HG03442 (cell line): ENCODE measurements at regions not wholly inside any gene's neighbourhood (a gene's known extent, or its start where the extent isn't known, plus 50 kb on each side); places are given as distances from the start of the nearest gene placed in this dataset.
"Not testable (repeated sequence)": the region's sequence is repeated elsewhere in the genome, so short reads cannot be mapped to it uniquely, and the experiment has no call there.

Source experiments
- ATAC-seq: cut with Tn5 transposase; IDR thresholded peaks from one replicate; pipeline ENCODE4 v1.9.1; 2021; ENCODE audit warnings: mild to moderate bottlenecking, moderate library complexity; ENCODE audit not compliant: unreplicated experiment

- ATAC-seq = not testable (repeated sequence)
Observed at GRCh38 chr4:9505341-9505740, 61.1 kb downstream of the DEFB131A start.

- not testable (repeated sequence) for ATAC-seq
Observed at GRCh38 chr4:9506672-9507071, 62.5 kb downstream of the DEFB131A start.

- ATAC-seq = not testable (repeated sequence)
Observed at GRCh38 chr4:9512941-9513340, 68.7 kb downstream of the DEFB131A start.

- not testable (repeated sequence) for ATAC-seq
Observed at GRCh38 chr4:9519631-9520030, 75.4 kb downstream of the DEFB131A start.

- ATAC-seq = not testable (repeated sequence)
Observed at GRCh38 chr4:9522903-9523302, 78.7 kb downstream of the DEFB131A start.

DNA sequence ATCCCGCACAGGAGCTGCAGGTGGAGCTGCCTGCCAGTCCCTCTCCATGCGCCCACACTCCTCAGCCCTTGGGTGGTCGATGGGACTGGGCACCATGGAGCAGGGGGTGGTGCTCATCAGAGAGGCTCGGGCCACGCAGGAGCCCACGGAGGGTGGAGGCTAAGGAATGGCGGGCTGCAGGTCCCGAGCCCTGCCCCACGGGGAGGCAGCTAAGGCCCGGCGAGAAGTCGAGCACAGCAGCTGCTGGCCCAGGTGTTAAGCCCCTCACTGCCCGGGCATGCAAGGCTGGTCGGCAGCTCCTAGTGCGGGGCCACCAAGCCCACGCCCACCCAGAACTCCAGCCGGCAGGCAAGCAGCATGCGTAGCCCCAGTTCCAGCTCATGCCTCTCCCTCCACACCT, 80.2 kb downstream of the DEFB131A start:
- not testable (repeated sequence) for ATAC-seq

- not testable (repeated sequence) for ATAC-seq
Observed at GRCh38 chr4:9532134-9532862, 88.1 kb downstream of the DEFB131A start.

GRCh38 chr4:9532863-9533192, 88.6 kb downstream of the DEFB131A start:
- ATAC-seq = not testable (repeated sequence)

- ATAC-seq = not testable (repeated sequence)
Observed at GRCh38 chr4:9537101-9537500, 92.9 kb downstream of the DEFB131A start.

DNA sequence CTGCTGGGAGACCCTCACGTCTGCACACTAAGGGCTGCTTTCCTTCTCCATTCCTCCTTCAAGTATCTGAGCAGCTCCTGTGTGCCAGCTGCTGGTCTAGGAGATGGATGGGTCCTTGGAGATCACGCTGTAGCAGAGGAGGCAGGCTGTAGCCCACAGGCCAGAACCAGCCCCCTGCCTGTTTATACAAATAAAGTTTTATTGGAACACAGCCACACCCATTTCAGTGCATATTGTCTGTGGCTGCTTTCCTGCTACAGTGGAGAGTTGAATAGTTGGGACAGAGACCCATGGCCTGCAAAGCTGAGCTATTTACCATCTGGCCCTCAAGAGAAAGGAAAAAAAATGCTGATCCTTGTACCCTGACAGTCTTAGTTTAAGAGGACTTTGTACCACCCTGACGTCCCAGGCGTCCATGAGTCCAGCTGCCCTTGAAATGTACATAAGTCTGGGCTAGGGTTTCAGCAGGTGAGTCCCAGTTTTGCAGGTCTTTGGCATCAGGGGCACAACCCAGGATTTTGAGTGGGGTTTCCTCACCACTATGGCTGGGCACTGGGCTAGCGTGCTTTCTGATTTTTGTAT, 95.8 kb downstream of the DEFB131A start:
- not testable (repeated sequence) for ATAC-seq

DNA sequence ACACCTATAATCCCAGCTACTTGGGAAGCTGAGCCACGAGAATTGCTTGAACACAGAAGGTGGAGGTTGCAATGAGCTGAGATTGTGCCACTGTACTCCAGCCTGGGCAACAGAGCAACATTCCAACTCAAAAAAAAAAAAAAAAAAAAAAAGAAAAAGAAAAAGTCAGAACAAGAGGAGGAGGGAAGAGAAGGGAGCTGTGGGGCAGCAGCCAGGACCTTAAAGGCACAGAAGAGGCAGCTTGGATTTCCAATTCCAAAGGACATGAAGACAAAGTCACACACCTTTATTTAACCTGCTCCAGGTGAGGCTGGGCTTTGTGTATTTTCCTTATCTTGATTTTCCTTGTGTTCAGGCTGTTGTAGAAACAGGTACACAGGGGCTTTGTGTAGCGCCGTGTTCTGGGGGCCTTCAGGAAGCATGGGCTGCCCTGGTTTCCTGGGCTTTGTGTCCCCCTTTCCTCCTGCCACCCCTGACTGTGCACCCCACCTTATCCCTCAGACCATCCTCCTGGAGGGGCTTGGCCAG, 97.2 kb downstream of the DEFB131A start:
- not testable (repeated sequence) for ATAC-seq

- not testable (repeated sequence) for ATAC-seq
Observed at GRCh38 chr4:9544851-9545250, 100.6 kb downstream of the DEFB131A start.

GRCh38 chr4:9547470-9547869, 103.3 kb downstream of the DEFB131A start:
- not testable (repeated sequence) for ATAC-seq

- ATAC-seq = not testable (repeated sequence)
Observed at GRCh38 chr4:9556076-9556475, 111.9 kb downstream of the DEFB131A start.

DNA sequence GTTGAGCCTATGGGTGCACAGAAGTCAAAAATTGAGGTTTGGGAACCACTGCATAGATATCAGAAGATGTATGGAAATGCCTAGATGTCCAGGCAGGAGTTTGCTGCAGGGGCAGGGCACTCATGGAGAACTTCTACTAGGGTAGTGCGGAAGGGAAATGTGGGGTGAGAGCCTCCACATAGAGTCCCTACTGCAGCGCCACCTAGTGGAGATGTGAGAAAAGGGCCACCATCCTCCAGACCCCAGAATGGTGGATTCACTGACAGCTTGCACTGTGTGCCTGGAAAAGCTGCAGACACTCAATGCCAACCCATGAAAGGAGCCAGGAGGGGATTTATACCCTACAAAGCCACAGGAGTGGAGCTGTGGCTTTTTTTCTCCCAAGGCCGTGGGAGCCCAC, 133.7 kb downstream of the DEFB131A start:
- not testable (repeated sequence) for ATAC-seq

DNA sequence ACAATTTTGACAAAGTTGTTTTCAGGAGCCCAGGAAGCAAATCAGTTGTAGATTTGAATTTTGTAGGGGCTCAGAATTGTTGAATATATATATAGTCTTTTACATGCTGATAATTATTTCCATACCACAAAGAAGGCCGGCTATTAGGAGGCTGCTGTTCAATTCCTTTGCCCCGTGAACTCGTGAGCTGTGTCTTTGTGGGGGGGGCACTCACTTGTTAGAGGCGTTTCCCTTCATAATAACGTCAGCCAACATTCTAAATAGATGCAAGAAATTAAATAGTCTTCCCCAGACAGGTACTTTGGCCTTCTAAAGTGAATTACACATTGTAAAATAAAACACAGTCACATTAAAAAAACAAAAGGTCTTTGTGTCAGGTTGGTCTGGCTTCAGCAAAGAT, 138.7 kb downstream of the DEFB131A start:
- not testable (repeated sequence) for ATAC-seq

- ATAC-seq = no peak
Observed at GRCh38 chr4:9592010-9592409, 147.8 kb downstream of the DEFB131A start.

GRCh38 chr4:9594948-9595347, 150.7 kb downstream of the DEFB131A start:
- no peak for ATAC-seq

DNA sequence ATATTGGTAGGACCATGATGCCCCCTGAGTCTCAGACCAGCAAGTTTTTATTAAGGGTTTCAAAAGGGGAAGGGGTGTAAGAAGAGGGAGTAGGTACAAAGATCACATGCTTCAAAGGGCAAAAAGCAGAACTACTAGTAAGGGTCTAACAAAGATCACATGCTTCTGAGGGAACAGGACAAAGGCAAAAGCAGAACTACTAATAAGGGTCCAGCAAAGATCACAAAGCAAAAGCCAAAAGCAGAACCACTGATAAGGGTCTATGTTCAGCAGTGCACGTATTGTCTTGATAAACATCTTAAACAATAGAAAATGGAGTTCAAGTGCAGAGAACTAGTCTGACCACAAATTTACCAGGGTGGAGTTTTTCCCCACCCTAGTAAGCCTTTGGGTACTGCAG, 151.3 kb downstream of the DEFB131A start:
- not testable (repeated sequence) for ATAC-seq

DNA sequence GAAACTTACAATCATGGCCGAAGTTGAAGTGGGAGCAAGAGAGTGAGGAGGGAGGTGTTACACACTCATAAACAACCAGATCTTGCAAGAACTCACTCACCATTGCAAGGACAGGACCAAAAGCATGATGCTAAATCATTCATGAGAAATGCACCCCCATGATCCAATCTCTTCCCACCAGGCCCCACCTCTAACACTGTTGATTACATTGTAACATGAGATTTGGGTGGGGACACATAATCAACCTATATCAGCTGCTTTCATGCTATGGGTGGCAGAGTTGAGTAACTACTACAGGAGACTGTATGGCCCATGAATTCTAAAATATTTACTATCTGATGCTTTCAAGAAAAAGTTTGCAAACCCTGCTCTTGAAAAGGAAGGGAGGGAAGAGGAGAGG, 155.1 kb downstream of the DEFB131A start:
- ATAC-seq = no peak

GRCh38 chr4:9600246-9600645, 156.0 kb downstream of the DEFB131A start:
- ATAC-seq = no peak

- ATAC-seq = no peak
Observed at GRCh38 chr4:9602389-9602914, 158.2 kb downstream of the DEFB131A start.
